Activated CD4-positive, CD25-positive, alpha-beta regulatory T cell treated with anti-CD3 and anti-CD28 coated beads, Interleukin-2, amount 50 U/mL, for 16 hours (primary cell): ENCODE measurements at regions not wholly inside any gene's neighbourhood (a gene's known extent, or its start where the extent isn't known, plus 50 kb on each side); places are given as distances from the start of the nearest gene placed in this dataset.

Source experiments
- DNase-seq: peaks from one replicate; pipeline ENCODE4 v3.0.0-alpha.2; 2020; ENCODE audit warnings: low read depth, low spot score

DNA sequence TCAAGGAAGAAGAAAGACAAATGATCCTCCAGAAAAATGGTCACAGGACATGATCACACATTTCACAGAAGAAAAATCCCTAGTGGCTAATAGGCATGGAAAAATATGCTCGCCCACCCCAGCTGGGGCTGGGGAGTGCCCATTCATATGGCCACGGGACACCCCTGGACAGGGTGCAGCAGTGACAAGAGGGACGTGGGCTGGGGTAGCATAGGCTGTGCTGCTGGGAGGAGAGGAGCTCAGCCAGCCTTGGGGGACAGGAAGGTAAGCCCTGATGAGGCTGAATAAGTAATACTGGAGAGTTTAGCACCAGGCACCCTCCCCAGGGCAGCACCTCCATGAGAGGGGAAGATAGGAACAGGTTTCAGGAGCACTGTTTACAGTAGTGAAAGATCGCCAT is 254.9 kb upstream of the HS6ST1 start:
- no peak for DNase-seq

GRCh38 chr2:128577141-128577930 is 258.7 kb upstream of the HS6ST1 start:
- DNase-seq, result no peak

DNA sequence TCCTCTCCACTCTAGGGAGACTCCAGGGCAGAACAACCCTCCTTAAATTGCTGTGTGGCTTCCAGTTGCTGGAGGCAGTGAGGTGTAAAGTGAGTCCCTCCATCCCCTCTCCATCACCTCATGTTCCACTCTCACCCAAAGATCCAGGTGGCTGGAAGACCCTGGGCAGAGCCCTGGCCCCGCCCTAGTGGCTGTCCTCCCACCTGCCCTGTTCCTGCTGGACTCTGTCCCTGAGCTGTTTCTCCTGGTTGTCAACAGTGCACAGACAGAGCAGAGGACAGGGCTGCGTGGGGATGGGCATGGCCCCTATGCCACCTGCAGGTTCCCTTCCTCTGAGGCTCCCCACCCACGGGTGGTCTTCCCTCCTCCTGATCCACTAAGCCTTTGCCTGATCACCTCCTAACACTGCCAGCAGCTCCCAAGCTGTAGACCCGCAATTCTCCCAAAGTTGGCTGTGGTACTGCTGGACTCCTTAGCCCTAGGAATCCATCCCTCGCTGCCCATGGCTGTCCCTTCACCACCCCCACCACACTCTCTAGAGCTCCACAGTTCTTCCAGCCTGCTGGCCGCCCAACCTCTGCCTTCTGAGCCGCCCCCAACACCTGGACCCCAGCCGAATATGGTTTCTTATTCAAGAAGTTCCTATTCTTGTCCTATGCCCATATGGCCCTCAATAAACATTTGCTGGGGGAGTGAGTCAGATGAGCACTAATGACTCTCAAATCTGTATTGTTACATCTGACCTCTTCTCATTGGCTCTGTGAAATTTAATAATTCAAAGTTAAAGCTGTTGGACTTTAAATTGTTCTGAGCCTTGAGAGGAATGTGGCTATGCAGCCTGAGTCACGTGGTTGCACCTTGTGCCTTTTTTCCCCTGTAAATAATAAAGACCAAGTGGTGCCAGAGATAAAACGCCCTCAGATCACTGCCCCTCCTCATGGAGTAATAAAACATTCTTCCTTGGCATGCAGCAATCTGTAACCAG is 260.0 kb upstream of the HS6ST1 start:
- no peak for DNase-seq

DNA sequence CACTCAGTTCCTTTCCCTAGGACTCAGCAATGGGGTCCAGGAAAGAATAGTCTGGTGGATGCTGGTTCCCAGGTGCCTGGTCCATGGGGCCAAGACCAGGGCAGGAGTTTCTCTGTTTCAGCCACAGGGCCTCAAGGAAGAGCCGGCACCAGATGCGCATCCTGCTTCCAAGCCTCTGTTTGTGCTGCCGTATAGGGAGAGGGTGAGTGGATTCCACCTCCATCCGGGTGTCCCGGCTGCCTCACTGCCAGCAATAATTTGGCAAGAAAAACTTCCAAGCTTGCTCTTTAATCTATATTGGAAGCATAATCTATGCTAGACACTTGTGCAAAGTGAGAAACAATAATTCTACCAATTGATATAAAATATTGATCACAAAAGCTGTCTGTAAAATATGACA is 261.2 kb upstream of the HS6ST1 start:
- no peak for DNase-seq

DNA sequence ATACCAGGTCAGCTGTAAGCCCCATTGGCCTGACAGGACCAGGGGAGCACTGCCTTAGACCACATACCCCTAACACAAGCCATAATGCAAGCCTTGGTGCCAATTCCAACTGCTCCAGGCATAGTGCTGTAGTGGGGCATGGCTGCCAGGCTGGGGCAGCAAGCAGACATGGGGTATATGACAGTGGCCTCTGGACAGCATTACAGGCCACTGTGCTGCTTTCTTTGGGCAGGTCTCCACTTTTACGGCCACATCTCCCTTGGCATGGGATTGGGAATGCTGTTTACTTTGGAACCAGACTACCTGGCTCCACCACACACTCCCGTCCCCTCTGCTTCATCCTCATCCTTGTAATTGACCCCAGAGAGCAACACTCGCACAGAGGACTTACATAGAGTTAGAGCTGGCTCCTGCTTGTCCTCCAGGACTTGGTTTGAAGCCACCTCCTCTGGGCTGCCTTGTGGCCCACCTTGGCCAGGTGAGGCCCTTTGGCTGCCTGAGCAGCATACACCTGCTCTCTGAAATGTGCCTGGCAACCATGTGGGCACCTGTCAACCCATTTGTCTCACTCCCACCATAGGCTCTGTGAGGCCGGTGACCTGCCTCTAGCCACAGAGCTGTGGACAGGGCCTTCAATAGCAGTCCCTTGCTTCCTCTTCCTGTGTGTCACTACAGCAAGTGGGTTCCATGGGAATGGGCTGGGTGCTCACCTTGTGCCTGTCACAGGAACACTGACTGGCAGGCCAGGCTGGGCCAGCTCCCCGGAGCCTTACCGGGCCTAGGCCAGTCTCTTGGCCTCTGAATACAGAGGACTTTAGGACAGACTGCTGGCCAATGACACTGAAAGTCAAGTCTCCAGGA is 262.6 kb upstream of the HS6ST1 start:
- DNase-seq, result no peak

GRCh38 chr2:128581849-128582244 is 263.2 kb upstream of the HS6ST1 start:
- no peak for DNase-seq

DNA sequence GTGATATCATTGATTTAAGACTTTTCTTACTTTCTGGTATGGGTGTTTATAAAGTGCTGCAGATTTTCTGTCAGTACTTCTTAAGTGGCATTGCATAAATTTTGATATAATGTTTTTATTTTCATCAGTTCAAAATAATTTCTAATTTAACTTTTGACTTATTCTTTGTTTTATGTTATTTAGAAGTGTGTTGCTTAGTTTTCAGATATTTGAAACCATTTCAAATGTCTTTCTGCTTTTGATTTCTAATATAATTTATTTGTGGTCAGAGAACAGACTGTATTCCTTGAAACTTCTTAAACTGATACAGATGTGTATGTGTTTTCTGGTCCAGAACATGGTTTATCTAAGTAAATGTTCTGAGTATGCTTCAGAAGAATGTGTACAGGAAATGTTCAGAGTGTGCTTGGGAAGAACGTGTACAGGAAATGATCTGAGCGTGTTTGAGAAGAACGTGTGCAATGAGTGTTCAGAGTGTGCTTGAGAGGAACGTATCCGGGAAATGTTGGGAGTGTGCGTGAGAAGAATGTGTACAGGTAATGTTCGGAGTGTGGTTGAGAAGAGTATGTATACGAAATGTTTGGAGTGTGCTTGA is 265.7 kb upstream of the HS6ST1 start:
- DNase-seq, result no peak

GRCh38 chr2:128585706-128586105 is 267.0 kb upstream of the HS6ST1 start:
- no peak for DNase-seq

DNA sequence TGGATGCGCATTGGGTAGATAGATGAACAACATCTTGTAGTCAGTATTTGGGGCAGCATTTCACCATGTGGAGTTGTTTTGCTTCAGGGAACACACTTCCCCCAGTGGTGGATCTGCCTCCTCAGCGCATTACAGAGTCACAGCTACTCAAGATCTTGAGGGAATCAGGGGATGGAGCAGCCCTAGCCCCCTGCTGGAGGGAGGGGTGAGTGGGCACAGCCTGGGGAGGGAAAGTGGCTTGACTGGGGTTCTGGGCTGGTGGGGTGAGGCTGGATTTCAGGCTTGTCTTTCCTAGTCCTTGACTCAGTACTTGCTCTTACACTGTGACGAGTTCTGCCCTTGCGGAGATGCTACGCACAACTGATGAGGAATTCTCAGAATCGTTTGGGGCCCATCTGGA is 271.0 kb upstream of the HS6ST1 start:
- no peak for DNase-seq

DNA sequence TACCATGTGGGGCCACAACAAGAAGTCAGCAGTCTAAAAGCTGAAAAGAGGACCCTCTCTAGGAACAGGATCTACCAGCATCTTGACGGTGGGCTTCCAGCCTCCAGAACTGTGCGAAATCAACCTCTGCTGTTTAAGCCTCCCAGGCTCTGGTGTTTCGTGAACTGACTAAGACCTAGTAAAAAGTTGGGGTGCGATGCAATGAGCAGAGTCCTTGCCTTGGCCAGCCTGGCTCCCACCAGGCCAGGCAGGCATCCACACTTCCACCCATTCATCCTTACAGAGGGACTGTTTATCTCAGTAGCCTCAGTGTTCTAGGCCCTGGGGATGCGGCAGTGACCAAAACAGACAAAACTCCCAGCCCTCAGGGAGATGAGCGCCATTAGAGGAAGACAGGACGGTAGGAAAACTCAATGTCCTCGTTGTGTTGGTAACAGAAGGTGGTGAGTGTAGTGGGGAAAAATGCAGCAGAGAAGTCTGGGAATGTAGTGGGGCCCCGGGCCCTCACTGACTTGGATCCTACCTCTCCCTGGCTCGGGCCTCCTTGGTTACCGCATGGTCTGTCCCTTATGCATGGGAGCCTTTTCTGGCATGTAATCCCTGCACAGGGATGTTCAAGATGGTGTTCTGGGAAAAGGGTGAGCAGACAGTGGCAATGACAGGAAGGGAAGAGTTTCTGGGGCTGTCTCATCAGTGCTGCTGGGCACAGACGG is 271.8 kb upstream of the HS6ST1 start:
- DNase-seq, result no peak

- DNase-seq, result no peak
Observed at GRCh38 chr2:128591022-128591860, 272.6 kb upstream of the HS6ST1 start.

DNA sequence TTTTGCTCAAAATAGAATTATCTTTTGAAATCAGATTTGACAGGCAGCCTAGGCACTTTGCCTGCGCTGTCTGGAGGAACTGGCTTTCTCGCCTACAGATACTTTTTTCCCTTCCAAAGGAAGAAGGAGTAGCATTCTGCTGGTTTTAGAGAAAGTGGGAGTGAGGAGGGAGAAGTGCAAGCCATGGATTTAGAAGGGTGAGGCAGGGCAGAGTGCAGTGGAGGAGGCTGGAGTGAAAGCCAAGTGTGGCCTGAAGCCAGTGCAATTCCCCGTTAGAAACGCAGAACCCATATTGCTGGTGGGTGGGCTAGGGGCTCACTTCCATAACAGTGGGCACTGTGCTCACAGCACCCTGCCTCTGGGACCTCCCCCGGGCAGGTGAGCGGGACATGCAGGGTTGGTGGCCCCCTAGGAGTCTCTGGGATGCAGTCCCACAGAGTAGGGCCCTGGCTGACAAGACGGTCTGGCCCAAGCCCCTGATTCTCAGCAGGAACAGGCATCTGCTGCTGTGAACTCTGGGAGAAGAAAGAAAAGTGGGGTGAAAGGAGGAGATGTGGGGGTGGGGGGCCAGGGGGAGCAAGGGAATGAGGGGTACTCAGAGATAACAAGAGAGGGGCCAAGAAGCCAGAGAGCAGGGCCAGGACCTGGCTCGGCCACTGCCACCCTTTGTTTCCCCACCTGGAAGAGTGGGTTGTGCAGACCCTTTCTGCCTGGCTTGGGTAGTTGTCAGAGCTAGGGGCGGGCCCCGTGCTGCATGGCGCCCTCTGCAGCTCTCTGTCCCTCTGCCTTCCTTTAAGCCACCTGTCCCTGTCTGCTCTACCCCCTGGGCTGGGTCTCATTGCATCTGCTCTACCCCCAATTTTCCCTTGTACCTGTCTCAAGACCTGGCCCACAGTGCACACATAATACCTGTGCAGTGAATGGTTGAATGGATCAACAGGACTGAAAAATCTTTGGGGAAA is 273.5 kb upstream of the HS6ST1 start:
- DNase-seq, result no peak

- DNase-seq, result no peak
Observed at GRCh38 chr2:128593518-128593878, 274.8 kb upstream of the HS6ST1 start.

- DNase-seq, result no peak
Observed at GRCh38 chr2:128593879-128594650, 275.4 kb upstream of the HS6ST1 start.

- DNase-seq, result no peak
Observed at GRCh38 chr2:128594651-128594910, 275.9 kb upstream of the HS6ST1 start.

DNA sequence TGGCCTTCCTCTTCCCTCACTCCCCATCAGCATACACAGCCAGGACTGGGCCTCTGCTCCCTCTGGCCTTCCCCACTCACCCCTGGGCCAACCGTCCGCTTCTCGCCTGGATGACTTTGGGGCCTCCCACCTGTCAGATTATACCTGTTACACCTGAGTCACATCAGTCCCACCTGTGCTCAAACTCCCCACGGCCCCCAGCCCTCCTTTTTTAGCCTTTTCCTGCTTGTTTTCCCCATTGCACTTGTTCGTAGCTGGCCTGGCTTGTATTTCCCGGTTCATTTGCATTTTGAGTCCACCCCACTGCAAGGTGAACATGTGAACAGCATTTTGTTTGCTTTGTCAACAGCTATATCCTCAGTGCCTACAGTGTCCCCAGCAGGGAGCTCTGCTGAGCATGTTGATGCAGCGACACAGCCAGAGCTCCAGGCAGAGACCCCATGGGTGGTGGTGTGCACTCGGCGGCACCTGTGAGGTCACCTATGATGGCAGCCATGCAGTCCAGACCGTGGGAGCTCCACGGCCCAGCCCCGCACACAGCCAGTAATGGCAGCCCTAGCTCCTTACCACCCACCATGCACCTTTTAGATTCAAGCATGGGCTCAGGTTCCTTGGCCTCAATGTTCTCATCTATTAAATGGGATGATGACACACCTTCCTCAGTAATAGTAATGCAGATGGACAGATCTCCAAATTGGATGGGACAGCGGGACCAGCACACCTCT is 276.4 kb upstream of the HS6ST1 start:
- no peak for DNase-seq

DNA sequence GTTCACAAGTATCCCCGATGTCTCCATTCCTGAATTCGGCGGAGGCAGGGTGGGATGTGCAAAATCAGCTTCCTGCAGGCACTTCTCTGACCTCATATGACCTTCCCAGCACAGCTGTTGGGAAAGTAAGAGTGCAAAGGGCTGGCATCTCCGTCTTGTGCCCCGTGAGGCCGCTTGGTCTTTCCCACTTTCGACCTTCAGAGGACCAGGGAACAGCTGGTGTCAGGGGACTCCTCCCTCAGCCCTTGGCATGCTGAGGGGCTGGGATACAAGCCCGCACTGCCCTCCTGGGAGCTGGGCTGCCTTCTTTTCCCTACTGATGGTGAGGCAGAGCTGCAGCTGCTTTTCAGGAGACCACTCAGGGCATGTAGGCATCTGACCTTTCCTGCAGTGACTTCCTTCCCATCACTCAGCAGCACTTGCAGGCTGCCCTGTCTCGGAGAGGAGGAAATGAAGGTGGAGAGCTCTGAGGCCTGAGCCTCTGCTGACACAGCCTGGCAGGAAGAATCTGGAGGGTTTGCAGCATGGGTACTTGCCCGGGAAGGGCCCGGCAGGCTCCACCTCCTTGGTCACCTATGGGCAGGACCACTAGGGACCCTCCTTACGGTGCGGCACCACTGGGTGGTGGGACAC is 277.2 kb upstream of the HS6ST1 start:
- no peak for DNase-seq
